Nucleus accumbens (tissue), 56 donors: ENCODE measurements at regions not wholly inside any gene's neighbourhood (a gene's known extent, or its start where the extent isn't known, plus 50 kb on each side); places are given as distances from the start of the nearest gene placed in this dataset.
"Not testable (repeated sequence)": the region's sequence is repeated elsewhere in the genome, so short reads cannot be mapped to it uniquely, and the experiment has no call there.

Experiments used
- DNase-seq, 56 donors: peaks; one replicate each; lab custom pipeline; 2025; lab: John Stamatoyannopoulos, UW

DNA sequence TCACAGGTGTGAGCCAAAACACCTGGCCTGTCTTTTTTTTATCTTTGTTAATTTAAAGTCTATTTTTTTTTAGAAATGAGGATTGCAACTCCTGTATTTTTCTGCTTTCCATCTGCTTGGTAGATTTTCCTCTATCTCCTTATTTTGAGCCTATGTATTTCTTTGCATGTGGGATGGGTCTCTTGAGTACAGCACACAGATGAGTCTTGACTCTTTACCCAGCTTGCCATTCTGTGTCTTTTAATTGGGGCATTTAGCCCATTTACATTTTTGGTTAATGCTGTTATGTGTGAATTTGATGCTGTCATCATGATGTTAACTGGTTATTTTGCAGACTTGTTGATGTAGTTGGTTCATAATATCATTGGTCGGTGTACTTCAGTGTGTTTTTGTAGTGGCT lies 317.4 kb downstream of the IPO8 start:
- DNase-seq, result no peak

GRCh38 chr12:30364822-30365221 lies 330.8 kb downstream of the IPO8 start:
- no peak for DNase-seq

GRCh38 chr12:30361145-30361544 lies 334.5 kb downstream of the IPO8 start:
- no peak for DNase-seq

GRCh38 chr12:30358671-30359070 lies 337.0 kb downstream of the IPO8 start:
- DNase-seq, result no peak

DNA sequence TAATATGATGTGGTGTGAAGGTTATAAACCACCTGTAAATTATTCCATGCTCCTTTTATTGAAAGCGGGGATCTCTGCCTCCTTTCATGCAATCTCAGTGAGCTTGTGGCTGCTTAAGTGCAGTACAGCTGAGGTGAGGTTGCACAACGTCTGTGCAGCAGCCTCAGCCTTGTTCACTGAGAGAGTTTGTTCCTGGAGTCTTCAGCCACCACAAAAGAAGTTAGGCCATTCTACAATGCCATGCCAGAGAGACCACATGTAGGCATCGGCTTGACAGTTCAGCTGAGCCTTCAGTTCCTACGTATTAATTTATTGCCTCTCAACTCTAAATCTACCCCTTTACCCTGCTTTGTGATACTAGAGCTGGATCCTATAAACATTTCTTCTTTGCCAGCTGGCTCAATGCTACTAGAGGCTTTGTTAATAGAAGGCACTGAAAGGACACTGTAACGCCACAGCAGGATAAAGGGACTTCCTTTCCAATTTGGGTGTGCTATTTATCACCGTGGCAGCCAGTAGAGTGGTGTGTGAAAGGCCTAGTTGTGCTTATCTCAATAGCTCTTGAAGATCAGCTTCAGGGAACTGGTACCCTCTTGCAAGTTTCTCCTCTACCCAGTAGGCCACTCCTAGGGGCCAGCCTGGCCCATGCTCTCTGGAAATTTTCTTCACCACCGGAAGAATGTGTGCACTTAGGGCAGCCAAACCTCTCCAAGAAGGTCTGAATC lies 337.7 kb downstream of the IPO8 start:
- no peak for DNase-seq

GRCh38 chr12:30345744-30346471 lies 349.8 kb downstream of the IPO8 start:
- no peak for DNase-seq

DNA sequence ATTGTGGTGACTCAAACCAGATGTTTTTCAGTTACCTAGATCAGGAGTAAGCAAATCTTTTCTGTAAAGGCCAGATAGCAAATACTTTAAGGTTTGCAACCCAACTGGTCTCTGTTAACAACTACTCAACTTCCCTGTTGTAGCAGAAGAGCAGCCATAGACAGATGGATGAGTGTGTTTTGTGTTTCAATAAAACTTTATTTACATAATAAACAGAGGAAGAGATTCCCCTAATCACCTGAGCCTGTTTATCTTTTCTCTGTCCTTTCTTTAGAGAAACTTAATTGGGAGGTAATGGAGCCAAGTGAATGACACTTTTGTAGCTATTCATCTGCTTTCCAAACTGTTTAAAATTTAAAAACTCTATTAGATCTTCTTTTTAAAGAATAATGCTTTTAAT lies 365.1 kb downstream of the IPO8 start:
- no peak for DNase-seq

GRCh38 chr12:30329281-30329680 lies 366.4 kb downstream of the IPO8 start:
- DNase-seq, result no peak

- no peak for DNase-seq
These were observed 372.7 kb downstream of the IPO8 start for GRCh38 chr12:30323008-30323407.

- no peak for DNase-seq
These were observed 375.1 kb downstream of the IPO8 start for GRCh38 chr12:30320561-30320960.

DNA sequence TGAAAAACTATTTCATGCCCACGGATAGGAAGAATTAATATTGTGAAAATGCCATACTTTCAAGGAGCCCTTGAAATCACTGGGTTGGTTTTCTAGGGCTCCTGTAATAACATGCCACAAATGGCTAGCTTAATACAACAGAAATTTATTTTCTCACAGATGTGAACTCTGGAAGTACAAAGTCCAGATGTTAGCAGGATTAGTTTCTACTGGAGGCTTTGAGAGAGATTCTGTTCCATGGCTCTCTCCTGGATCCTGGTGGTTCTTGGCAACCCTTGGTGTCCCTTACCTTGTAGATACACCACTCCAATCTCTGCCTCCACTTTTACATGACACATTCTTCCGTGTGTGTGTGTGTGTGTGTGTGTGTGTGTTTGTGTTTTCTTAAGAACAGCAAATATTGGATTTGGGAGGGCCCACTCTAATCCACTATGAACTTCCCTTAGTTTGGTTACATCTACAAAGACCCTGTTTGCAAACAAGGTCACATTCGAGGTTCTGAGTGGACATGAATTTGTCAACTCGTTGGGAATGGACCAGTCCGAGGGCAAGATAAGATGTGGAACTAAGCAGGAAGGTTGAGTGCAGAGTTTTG lies 381.1 kb downstream of the IPO8 start:
- DNase-seq, result no peak

GRCh38 chr12:30308010-30308717 lies 387.5 kb downstream of the IPO8 start:
- DNase-seq, result no peak

GRCh38 chr12:30304528-30304927 lies 391.1 kb downstream of the IPO8 start:
- DNase-seq, result no peak

DNA sequence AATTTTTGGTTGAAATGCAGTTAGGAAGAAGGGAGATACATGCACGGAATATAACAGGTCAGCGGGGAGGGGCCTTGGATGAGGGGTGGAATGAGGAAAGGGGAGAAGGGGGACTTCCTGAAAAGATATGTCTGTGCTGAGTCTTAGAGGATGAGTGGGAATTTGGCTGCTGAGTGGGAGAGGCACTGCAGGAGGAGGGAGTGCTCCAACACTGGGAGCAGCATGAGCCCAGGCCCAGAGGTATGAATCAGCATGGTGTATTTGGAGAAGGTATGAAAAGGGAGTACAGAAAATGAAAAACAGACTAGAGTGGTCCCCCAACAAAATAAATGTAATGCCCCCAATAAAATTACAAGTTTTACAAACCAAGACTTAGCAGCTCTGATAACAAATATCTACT lies 394.4 kb downstream of the IPO8 start:
- DNase-seq, result peak in 6 of 56 donors; percentile 2 to 41 (median 9)

DNA sequence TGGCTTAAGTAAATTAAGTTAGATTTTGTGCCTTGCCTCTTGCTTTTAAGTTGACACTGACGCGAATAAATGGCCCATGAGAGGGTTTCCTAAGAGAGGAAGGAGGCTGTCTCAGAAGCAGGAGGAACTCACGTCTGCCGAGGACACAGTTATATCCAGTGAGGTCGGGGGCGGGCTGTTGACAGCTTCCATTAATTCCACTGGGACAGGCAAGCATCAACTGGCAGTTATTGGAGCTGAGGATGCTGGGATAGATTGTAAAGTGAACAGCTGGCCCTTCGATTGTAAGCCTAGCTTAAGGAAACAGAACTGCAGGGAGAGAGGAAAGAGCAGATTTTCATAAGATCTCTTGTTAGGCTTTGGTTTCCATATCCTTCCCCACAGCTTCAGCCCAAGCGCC lies 399.2 kb downstream of the IPO8 start:
- DNase-seq, result no peak

DNA sequence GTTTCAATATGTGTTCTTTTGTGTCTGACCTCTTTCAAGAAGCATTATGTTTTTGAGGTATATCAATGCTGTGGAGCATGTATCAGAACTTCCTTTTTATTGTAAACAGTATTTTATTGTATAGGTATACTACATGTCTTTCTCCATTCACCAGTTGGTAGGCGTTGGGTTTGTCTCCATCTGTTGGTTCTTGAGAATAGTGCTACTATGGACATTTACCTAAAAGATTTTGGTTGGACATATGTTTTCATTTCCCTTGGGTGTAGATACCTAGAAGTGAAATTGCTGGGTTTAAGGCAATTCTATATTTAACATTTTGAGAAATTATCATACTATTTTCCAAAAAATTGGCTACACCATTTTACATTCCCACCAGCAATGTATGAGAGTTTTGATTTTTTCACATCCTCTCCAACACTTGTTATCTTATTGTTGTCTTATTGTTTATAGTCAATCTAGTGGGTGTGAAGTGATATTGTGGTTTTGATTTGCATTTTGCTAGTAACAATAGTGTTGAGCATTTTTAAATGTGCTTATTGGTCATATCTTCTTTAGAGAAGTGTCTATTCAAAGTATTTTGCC lies 409.2 kb downstream of the IPO8 start:
- DNase-seq, result no peak

- peak in 17 of 56 donors; percentile 2 to 56 (median 7) for DNase-seq
These were observed 417.3 kb downstream of the IPO8 start for GRCh38 chr12:30278401-30278800.

DNA sequence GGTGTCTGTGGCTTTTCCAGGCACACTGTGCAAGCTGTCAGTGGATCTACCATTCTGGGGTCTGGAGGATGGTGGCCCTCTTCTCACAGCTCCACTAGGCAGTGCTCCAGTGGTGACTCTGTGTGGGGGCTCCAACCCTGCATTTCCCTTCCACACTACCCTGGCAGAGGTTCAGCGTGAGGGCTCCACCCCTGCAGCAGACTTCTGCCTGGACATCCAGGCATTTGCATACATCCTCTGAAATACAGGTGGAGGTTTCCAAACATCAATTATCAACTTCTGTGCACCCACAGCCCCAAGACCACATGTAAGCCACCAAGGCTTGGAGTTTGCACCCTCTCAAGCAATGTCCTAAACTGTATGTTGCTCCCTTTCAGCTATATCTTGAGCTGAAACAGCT lies 423.2 kb downstream of the IPO8 start:
- DNase-seq, result not testable (repeated sequence)

DNA sequence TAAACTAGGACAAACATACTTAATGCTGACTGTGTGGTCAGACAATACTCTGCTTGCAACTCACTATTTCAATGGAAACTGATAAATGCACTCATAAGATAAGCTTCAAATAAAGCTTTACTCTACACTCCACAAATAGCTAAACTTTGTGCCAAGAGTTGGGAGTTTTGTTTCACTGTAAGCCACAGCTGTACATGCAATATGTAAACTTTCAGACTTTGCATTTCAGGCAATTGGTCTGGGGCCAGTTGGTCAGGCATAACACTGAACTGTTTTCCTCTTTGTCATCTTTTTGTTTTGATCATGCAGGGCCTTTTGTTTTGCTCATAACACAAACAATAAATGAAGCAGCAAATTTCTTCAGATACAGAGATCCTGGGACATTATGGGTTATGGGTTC lies 426.2 kb downstream of the IPO8 start:
- no peak for DNase-seq

- no peak for DNase-seq
These were observed 427.6 kb downstream of the IPO8 start for GRCh38 chr12:30268041-30268440.

DNA sequence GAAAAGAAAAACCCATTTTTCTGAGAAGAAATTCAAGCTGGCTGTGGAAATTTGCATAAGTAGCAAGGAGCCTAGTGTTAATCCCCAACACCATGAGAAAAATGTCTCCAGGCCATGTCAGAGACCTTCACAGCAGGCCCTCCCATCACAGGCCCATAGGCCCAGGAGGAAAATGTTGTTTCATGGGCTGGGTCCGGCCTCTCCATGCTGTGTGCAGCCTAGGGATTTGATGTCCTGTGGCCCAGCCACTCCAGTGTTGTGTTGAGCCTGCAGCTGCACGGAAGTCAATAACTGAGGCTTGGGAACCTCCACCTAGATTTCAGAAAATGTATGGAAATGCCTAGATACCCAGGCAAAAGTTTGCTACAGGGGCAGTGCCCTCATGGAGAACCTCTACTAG lies 432.2 kb downstream of the IPO8 start:
- DNase-seq, result no peak
